ENCODE measurements at regions not wholly inside any gene's neighbourhood (a gene's known extent, or its start where the extent isn't known, plus 50 kb on each side); places are given as distances from the start of the nearest gene placed in this dataset.

DNA sequence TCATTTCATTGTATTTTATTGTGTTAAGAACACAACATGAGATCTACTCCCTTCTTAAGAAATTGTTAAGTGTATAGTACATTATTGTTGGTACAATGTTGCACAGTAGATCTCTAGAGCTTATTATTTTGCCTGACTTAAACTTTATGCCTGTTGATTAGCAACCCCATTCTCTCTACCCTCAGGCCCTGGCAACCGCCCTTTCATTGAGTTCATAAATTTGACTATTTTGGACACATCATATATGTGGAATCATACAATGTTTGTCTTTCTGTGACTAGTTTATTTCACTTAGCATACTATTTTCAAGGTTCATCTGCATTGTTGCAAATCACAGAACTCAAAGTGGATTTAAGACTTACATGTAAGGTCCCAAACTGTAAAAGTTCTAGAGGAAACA is 222.1 kb downstream of the IL15 start:
- DNase-seq (ENCODE audit: low read depth, low spot score) = no peak
- H3K27ac ChIP-seq (ENCODE audit: insufficient read depth, low read depth, low read length) = no peak overlapping the region
- ChIA-PET CTCF (no interaction called here), POLR2A (no interaction called here)
- dilution Hi-C loops (cut with MboI; ENCODE audit: extremely low pct_ligation_motif_present, low sequenced_read_pairs) = no loop called here
- no peak overlapping the region for H3K9ac ChIP-seq (replicated peaks; ENCODE audit: extremely low read depth, insufficient read depth, low read length)
- H2AFZ ChIP-seq (ENCODE audit: low read depth, low read length) = no peak overlapping the region
- H3K9me3 ChIP-seq (replicated peaks; ENCODE audit: control insufficient read depth, insufficient read depth, low read length) = no peaks in the 10 kb centered on the region
- BruUV-seq (replicated peaks) = no TSS peak
- no peak overlapping the region for H3K4me2 ChIP-seq (ENCODE audit: insufficient read depth, low read length)
- intact Hi-C loops (cut with micrococcal nuclease) = no loop called here
- no peaks in the 10 kb centered on the region for H3K36me3 ChIP-seq (ENCODE audit: control insufficient read depth in 2 of 2, extremely low read depth in 1 of 2, insufficient read depth in 2 of 2, low read length in 2 of 2)
- H3K27me3 ChIP-seq (ENCODE audit: control insufficient read depth in 2 of 2, insufficient read depth in 2 of 2, low read length in 2 of 2) = no peaks in the 10 kb centered on the region
- H3K4me1 ChIP-seq (ENCODE audit: control insufficient read depth, extremely low read depth, insufficient read depth, low read length) = no peaks in the 10 kb centered on the region
- no peaks in the 10 kb centered on the region for H3K79me2 ChIP-seq (ENCODE audit: control insufficient read depth, insufficient read depth, low read length)
- H3K9me1 ChIP-seq (replicated peaks; ENCODE audit: control insufficient read depth, extremely low read depth, insufficient read depth, low read length) = no peaks in the 10 kb centered on the region
- no peak for TF ChIP-seq MYC (IDR thresholded peaks at IDR 0.05; ENCODE audit: low read depth, low read length)
- TF ChIP-seq, protein P1, sequence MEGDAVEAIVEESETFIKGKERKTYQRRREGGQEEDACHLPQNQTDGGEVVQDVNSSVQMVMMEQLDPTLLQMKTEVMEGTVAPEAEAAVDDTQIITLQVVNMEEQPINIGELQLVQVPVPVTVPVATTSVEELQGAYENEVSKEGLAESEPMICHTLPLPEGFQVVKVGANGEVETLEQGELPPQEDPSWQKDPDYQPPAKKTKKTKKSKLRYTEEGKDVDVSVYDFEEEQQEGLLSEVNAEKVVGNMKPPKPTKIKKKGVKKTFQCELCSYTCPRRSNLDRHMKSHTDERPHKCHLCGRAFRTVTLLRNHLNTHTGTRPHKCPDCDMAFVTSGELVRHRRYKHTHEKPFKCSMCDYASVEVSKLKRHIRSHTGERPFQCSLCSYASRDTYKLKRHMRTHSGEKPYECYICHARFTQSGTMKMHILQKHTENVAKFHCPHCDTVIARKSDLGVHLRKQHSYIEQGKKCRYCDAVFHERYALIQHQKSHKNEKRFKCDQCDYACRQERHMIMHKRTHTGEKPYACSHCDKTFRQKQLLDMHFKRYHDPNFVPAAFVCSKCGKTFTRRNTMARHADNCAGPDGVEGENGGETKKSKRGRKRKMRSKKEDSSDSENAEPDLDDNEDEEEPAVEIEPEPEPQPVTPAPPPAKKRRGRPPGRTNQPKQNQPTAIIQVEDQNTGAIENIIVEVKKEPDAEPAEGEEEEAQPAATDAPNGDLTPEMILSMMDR (IDR thresholded peaks at IDR 0.05; ENCODE audit: extremely low read depth in 1 of 2, insufficient read depth in 1 of 2, low read depth in 1 of 2, low read length in 2 of 2) = no peak
- H4K20me1 ChIP-seq (replicated peaks; ENCODE audit: control insufficient read depth, extremely low read depth, insufficient read depth, low read length) = no peaks in the 10 kb centered on the region
- no peak for FAIRE-seq
- no peak overlapping the region for H3K4me3 ChIP-seq (replicated peaks in 1 of 3; ENCODE audit: insufficient read depth in 1 of 3, low read depth in 1 of 3, low read length in 3 of 3)

DNA sequence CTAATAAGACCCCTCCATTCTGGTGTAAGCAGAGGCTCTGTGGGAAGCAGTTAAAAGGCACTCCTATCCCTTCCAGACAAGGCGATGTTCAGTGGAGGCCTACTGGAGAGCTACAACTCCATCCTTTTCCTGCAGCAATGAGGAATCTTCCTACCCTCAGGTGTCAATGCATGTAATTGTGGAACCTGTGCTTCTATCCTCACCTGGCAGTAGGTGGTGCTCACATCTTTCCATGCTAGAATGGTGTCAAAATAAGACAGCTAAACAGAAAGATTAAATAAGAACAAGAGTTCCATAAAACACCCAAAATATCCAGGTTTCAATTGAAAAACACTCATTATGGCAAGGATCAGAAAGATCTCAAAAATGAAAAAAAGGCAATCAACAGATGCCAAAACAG is 224.6 kb downstream of the IL15 start:
- H3K9me3 ChIP-seq (replicated peaks; ENCODE audit: control insufficient read depth, insufficient read depth, low read length) = no peaks in the 10 kb centered on the region
- intact Hi-C loops (cut with micrococcal nuclease) = no loop called here
- no peak overlapping the region for H3K4me2 ChIP-seq (ENCODE audit: insufficient read depth, low read length)
- H3K27me3 ChIP-seq (ENCODE audit: control insufficient read depth in 2 of 2, insufficient read depth in 2 of 2, low read length in 2 of 2) = no peaks in the 10 kb centered on the region
- TF ChIP-seq, protein P2, sequence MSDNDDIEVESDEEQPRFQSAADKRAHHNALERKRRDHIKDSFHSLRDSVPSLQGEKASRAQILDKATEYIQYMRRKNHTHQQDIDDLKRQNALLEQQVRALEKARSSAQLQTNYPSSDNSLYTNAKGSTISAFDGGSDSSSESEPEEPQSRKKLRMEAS (IDR thresholded peaks at IDR 0.05; ENCODE audit: insufficient read depth, insufficient read length) = no peak
- TF ChIP-seq POLR2A (IDR thresholded peaks at IDR 0.05; ENCODE audit: low read depth, low read length) = no peak
- TF ChIP-seq, protein P1 (IDR thresholded peaks at IDR 0.05; ENCODE audit: extremely low read depth in 1 of 2, insufficient read depth in 1 of 2, low read depth in 1 of 2, low read length in 2 of 2) = no peak
- no peak for TF ChIP-seq EZH2 (IDR thresholded peaks at IDR 0.05; ENCODE audit: borderline replicate concordance, low read depth, low read length, severe bottlenecking)
- no peak for TF ChIP-seq GATA2 (IDR thresholded peaks at IDR 0.05; ENCODE audit: insufficient read depth, insufficient read length, low read depth, low read length)
- no peak for TF ChIP-seq MYC (IDR thresholded peaks at IDR 0.05; ENCODE audit: low read depth, low read length)
- TF ChIP-seq POLR2AphosphoS5 (IDR thresholded peaks at IDR 0.05; ENCODE audit: insufficient read depth, low read depth, low read length) = no peak
- no peak for TF ChIP-seq JUN (IDR thresholded peaks at IDR 0.05; ENCODE audit: borderline replicate concordance, insufficient read depth, insufficient read length, low read depth)
- TF ChIP-seq FOS (IDR thresholded peaks at IDR 0.05; ENCODE audit: borderline replicate concordance, insufficient read depth, low read length) = no peak
- no peaks in the 10 kb centered on the region for H3K9me1 ChIP-seq (replicated peaks; ENCODE audit: control insufficient read depth, extremely low read depth, insufficient read depth, low read length)
- no peaks in the 10 kb centered on the region for H3K79me2 ChIP-seq (ENCODE audit: control insufficient read depth, insufficient read depth, low read length)
- ChIA-PET CTCF (no interaction called here), POLR2A (no interaction called here)
- H3K4me3 ChIP-seq (replicated peaks in 1 of 3; ENCODE audit: insufficient read depth in 1 of 3, low read depth in 1 of 3, low read length in 3 of 3) = no peak overlapping the region
- no peaks in the 10 kb centered on the region for H4K20me1 ChIP-seq (replicated peaks; ENCODE audit: control insufficient read depth, extremely low read depth, insufficient read depth, low read length)
- DNase-seq (ENCODE audit: low read depth, low spot score) (no peak), FAIRE-seq (no peak)
- no TSS peak for BruUV-seq (replicated peaks)
- dilution Hi-C loops (cut with MboI; ENCODE audit: extremely low pct_ligation_motif_present, low sequenced_read_pairs) = no loop called here
- H3K4me1 ChIP-seq (ENCODE audit: control insufficient read depth, extremely low read depth, insufficient read depth, low read length) = no peaks in the 10 kb centered on the region
- H3K36me3 ChIP-seq (ENCODE audit: control insufficient read depth in 2 of 2, extremely low read depth in 1 of 2, insufficient read depth in 2 of 2, low read length in 2 of 2) = no peaks in the 10 kb centered on the region
- H2AFZ ChIP-seq (ENCODE audit: low read depth, low read length) = no peak overlapping the region
- no peak overlapping the region for H3K27ac ChIP-seq (ENCODE audit: insufficient read depth, low read depth, low read length)
- H3K9ac ChIP-seq (replicated peaks; ENCODE audit: extremely low read depth, insufficient read depth, low read length) = no peak overlapping the region
